H1 (cell line): ENCODE measurements at regions not wholly inside any gene's neighbourhood (a gene's known extent, or its start where the extent isn't known, plus 50 kb on each side); places are given as distances from the start of the nearest gene placed in this dataset.

Source experiments
- CTCF ChIA-PET: fragments of 300-600 bp; sonication (Branson Sonifier 250); formaldehyde crosslinking; loops from one replicate; lab custom pipeline; 2021; ENCODE audit not compliant: partially characterized antibody; lab: Charles Lee
- POLR2A ChIA-PET: fragments of 300-600 bp; sonication (Branson Sonifier 250); formaldehyde crosslinking; loops from one replicate; lab custom pipeline; 2021; ENCODE audit warnings: inconsistent platforms; ENCODE audit not compliant: partially characterized antibody; lab: Charles Lee
- DNase-seq, 2 experiments: peaks; one replicate each; pipeline versions ENCODE4 v3.0.0 to v3.0.0-alpha.2; 2010 to 2022; ENCODE audit warnings: low spot score in 2 of 2, low read depth in 1 of 2, mixed read lengths in 1 of 2
- FAIRE-seq: peaks from 2 replicates; lab custom pipeline; 2011; peaks lifted over from hg19 to GRCh38; lab: Jason Lieb, UNC
- H2AFZ ChIP-seq: 2 replicates; pipeline ENCODE4 v1.8.1; 2012; ENCODE audit warnings: low read length, inconsistent platforms
- H2AK5ac ChIP-seq: 2 replicates; pipeline ENCODE4 v1.6.1; 2013; ENCODE audit warnings: low read depth, low read length
- H2BK120ac ChIP-seq: replicated peaks from 2 replicates; pipeline ENCODE3; 2013; ENCODE audit warnings: low read depth, low read length, inconsistent platforms
- H2BK12ac ChIP-seq: 2 replicates; pipeline ENCODE4 v1.6.1; 2013; ENCODE audit warnings: low read depth, low read length
- H2BK15ac ChIP-seq: 2 replicates; pipeline ENCODE4 v1.6.1; 2013; ENCODE audit warnings: low read length
- H2BK20ac ChIP-seq: 2 replicates; pipeline ENCODE4 v1.6.1; 2013; ENCODE audit warnings: low read length
- H2BK5ac ChIP-seq: 2 replicates; pipeline ENCODE4 v1.6.1; 2013; ENCODE audit warnings: low read depth, low read length
- H3K14ac ChIP-seq: 2 replicates; pipeline ENCODE4 v1.6.1; 2013; ENCODE audit warnings: inconsistent platforms; ENCODE audit not compliant: insufficient read length
- H3K18ac ChIP-seq: 2 replicates; pipeline ENCODE4 v1.6.1; 2013; ENCODE audit warnings: low read length; ENCODE audit errors: extremely low read depth
- H3K23ac ChIP-seq: 2 replicates; pipeline ENCODE4 v1.6.1; 2013; ENCODE audit warnings: inconsistent platforms; ENCODE audit not compliant: insufficient read length
- H3K23me2 ChIP-seq: 2 replicates; pipeline ENCODE4 v1.6.1; 2013; ENCODE audit warnings: low read depth, low read length
- H3K27ac ChIP-seq: 2 replicates; pipeline ENCODE4 v1.6.1; 2011; ENCODE audit warnings: low read depth, low read length, inconsistent platforms
- H3K27me3 ChIP-seq, 4 experiments: replicated peaks in 1 of 4; 1 replicate in 1 of 4; 2 replicates in 3 of 4; pipeline versions ENCODE4 v1.6.1 to v1.8.1; 2011 to 2013; ENCODE audit warnings: low read length in 3 of 4, mild to moderate bottlenecking in 3 of 4, inconsistent platforms in 2 of 4, mixed read lengths in 2 of 4, moderate library complexity in 1 of 4; ENCODE audit not compliant: control insufficient read depth in 3 of 4, insufficient read depth in 3 of 4; ENCODE audit errors: extremely low read depth in 1 of 4
- H3K36me3 ChIP-seq, 4 experiments: 2 replicates each; pipeline versions ENCODE4 v1.6.1 to v1.8.1; 2011 to 2013; ENCODE audit warnings: mild to moderate bottlenecking in 4 of 4, low read length in 3 of 4, moderate library complexity in 2 of 4, control low read depth in 1 of 4, inconsistent platforms in 1 of 4; ENCODE audit not compliant: insufficient read depth in 4 of 4, control insufficient read depth in 2 of 4
- H3K4ac ChIP-seq: replicated peaks from 2 replicates; pipeline ENCODE3; 2013; ENCODE audit warnings: low read length, low read depth, mixed read lengths, inconsistent platforms; ENCODE audit not compliant: insufficient read length
- H3K4me1 ChIP-seq, 4 experiments: replicated peaks in 1 of 4; 1 replicate in 1 of 4; 2 replicates in 3 of 4; pipeline versions ENCODE4 v1.6.1 to v1.8.1; 2011 to 2013; ENCODE audit warnings: low read length in 3 of 4, inconsistent platforms in 2 of 4, mixed read lengths in 1 of 4; ENCODE audit not compliant: insufficient read depth in 4 of 4, control insufficient read depth in 3 of 4
- H3K4me2 ChIP-seq, 2 experiments: 2 replicates each; pipeline versions ENCODE4 v1.6.1 to v1.8.1; 2011 to 2013; ENCODE audit warnings: low read depth in 2 of 2, low read length in 2 of 2, control low read depth in 1 of 2, inconsistent platforms in 1 of 2, mild to moderate bottlenecking in 1 of 2; ENCODE audit not compliant: insufficient read depth in 1 of 2
- H3K4me3 ChIP-seq, 4 experiments: fragments of 200-600, 300-600 bp in 1 of 4; sonication (generic), shearing (Covaris generic), sonication (Bioruptor Twin) in 1 of 4; 2 replicates each; pipeline versions ENCODE4 v1.5.1 to v1.8.1; 2011 to 2016; ENCODE audit warnings: low read length in 4 of 4, low read depth in 3 of 4, control low read depth in 2 of 4, inconsistent platforms in 2 of 4, mild to moderate bottlenecking in 2 of 4, mixed read lengths in 1 of 4, moderate library complexity in 1 of 4; ENCODE audit not compliant: insufficient read depth in 2 of 4; ENCODE audit errors: extremely low read depth in 1 of 4
- H3K56ac ChIP-seq: replicated peaks from 2 replicates; pipeline ENCODE3; 2013; ENCODE audit warnings: low read depth, mild to moderate bottlenecking, mixed read lengths, low read length, inconsistent platforms; ENCODE audit not compliant: insufficient read length
- H3K79me1 ChIP-seq: 2 replicates; pipeline ENCODE4 v1.6.1; 2013; ENCODE audit warnings: low read depth, low read length, control low read depth
- H3K79me2 ChIP-seq, 2 experiments: 2 replicates each; pipeline versions ENCODE4 v1.6.1 to v1.8.1; 2012 to 2013; ENCODE audit warnings: low read length in 2 of 2, mild to moderate bottlenecking in 2 of 2, inconsistent platforms in 1 of 2; ENCODE audit not compliant: insufficient read depth in 2 of 2, control insufficient read depth in 1 of 2
- H3K9ac ChIP-seq, 4 experiments: replicated peaks in 1 of 4; 1 replicate in 1 of 4; 2 replicates in 3 of 4; pipeline versions ENCODE4 v1.6.1 to v1.8.1; 2011 to 2013; ENCODE audit warnings: low read depth in 3 of 4, low read length in 3 of 4, control low read depth in 2 of 4, mild to moderate bottlenecking in 2 of 4, moderate library complexity in 2 of 4, inconsistent platforms in 1 of 4; ENCODE audit errors: extremely low read depth in 1 of 4
- H3K9me3 ChIP-seq, 2 experiments: 2 replicates each; pipeline versions ENCODE4 v1.6.1 to v1.8.1; 2012 to 2013; ENCODE audit warnings: mild to moderate bottlenecking in 2 of 2, moderate library complexity in 2 of 2, control low read depth in 1 of 2, inconsistent platforms in 1 of 2, low read depth in 1 of 2, low read length in 1 of 2, mixed read lengths in 1 of 2; ENCODE audit not compliant: insufficient read depth in 2 of 2
- H4K20me1 ChIP-seq, 2 experiments: replicated peaks in 1 of 2; 2 replicates each; pipeline versions ENCODE3 to v1.8.1; 2011 to 2013; ENCODE audit warnings: inconsistent platforms in 2 of 2, low read length in 2 of 2, mild to moderate bottlenecking in 1 of 2; ENCODE audit not compliant: insufficient read depth in 2 of 2, control insufficient read depth in 1 of 2
- H4K5ac ChIP-seq: 2 replicates; pipeline ENCODE4 v1.6.1; 2013; ENCODE audit warnings: low read length, low read depth, mixed read lengths, inconsistent platforms; ENCODE audit not compliant: insufficient read length
- H4K8ac ChIP-seq: 2 replicates; pipeline ENCODE4 v1.8.0; 2013; ENCODE audit warnings: mild to moderate bottlenecking, moderate library complexity, low read length, inconsistent platforms; ENCODE audit not compliant: insufficient read depth; ENCODE audit errors: extremely low read depth
- H4K91ac ChIP-seq: replicated peaks from 2 replicates; pipeline ENCODE3; 2013; ENCODE audit warnings: low read length, mixed read lengths, inconsistent platforms; ENCODE audit not compliant: insufficient read length
- BRCA1 ChIP-seq: IDR thresholded peaks from 2 replicates; pipeline ENCODE4 v1.6.1; 2012; ENCODE audit warnings: low read depth, low read length, improper control_type of control experiment
- CTBP2 ChIP-seq: IDR thresholded peaks from 2 replicates; pipeline ENCODE4 v1.7.0; 2011; ENCODE audit warnings: borderline replicate concordance, mild to moderate bottlenecking, moderate library complexity, mixed read lengths, low read length; ENCODE audit not compliant: insufficient read depth, insufficient read length
- EGR1 ChIP-seq: IDR thresholded peaks from 2 replicates; pipeline ENCODE4 v1.6.1; 2011; ENCODE audit warnings: low read depth, low read length, borderline replicate concordance
- FOSL1 ChIP-seq: IDR thresholded peaks from 2 replicates; pipeline ENCODE4 v1.6.1; 2011; ENCODE audit warnings: mild to moderate bottlenecking, low read depth, low read length, moderate library complexity; ENCODE audit not compliant: insufficient read depth
- GTF2F1 ChIP-seq: IDR thresholded peaks from 2 replicates; pipeline ENCODE4 v1.6.1; 2012; ENCODE audit warnings: low read depth, low read length, improper control_type of control experiment, borderline replicate concordance
- HDAC6 ChIP-seq: IDR thresholded peaks from one replicate; pipeline ENCODE4 v1.7.1; 2012; ENCODE audit warnings: low read depth, mild to moderate bottlenecking, inconsistent platforms, low read length, moderate library complexity
- JUND ChIP-seq: IDR thresholded peaks from 2 replicates; pipeline ENCODE4 v1.6.1; 2011; ENCODE audit warnings: mild to moderate bottlenecking, improper control_type of control experiment, low read length
- KDM4A ChIP-seq: IDR thresholded peaks from one replicate; pipeline ENCODE4 v1.7.1; 2012; ENCODE audit warnings: low read depth, mild to moderate bottlenecking, moderate library complexity, low read length, inconsistent platforms; ENCODE audit not compliant: severe bottlenecking
- NANOG ChIP-seq: IDR thresholded peaks from 2 replicates; pipeline ENCODE4 v1.6.1; 2011; ENCODE audit warnings: low read length, low read depth, mild to moderate bottlenecking, inconsistent platforms; ENCODE audit not compliant: insufficient read depth, poor library complexity, severe bottlenecking
- SAP30 ChIP-seq: fragments of 300-600 bp; sonication (generic); IDR thresholded peaks from 2 replicates; pipeline ENCODE4 v1.7.1; 2012; ENCODE audit warnings: low read length, moderate library complexity, mild to moderate bottlenecking, inconsistent platforms; ENCODE audit not compliant: insufficient read depth, insufficient replicate concordance
- SIRT6 ChIP-seq: IDR thresholded peaks from one replicate; pipeline ENCODE4 v1.7.1; 2012; ENCODE audit warnings: low read length, inconsistent platforms
- SUZ12 ChIP-seq: fragments of 200-600 bp; sonication (generic); IDR thresholded peaks from 2 replicates; pipeline ENCODE4 v1.6.1; 2012; ENCODE audit warnings: mild to moderate bottlenecking, inconsistent platforms, low read length, moderate library complexity, mixed read lengths
- TAF1 ChIP-seq: IDR thresholded peaks from 2 replicates; pipeline ENCODE4 v1.6.1; 2011; ENCODE audit warnings: mild to moderate bottlenecking, low read depth, low read length
- TCF12 ChIP-seq: IDR thresholded peaks from 2 replicates; pipeline ENCODE4 v1.6.1; 2011; ENCODE audit warnings: low read depth, mild to moderate bottlenecking, low read length
- WGBS, 2 experiments: shearing (Covaris generic) in 1 of 2; methylation state at CpG; one replicate each; pipeline versions ENCODE4 v1.1.6 to v1.1.7; 2013 to 2015; ENCODE audit warnings: low lambda C conversion rate in 2 of 2, mixed read lengths in 2 of 2, inconsistent platforms in 1 of 2, low coverage in 1 of 2, missing lambda C conversion rate in 1 of 2; ENCODE audit not compliant: insufficient replicate concordance in 2 of 2, insufficient coverage in 1 of 2, insufficient read length in 1 of 2; ENCODE audit errors: extremely low coverage in 1 of 2, missing lambda C conversion rate in 1 of 2; 5-methylcytosine and 5-hydroxymethylcytosine counted together

- Histone ChIP-seq H2BK12ac (no peak overlapping the region), H3K23ac (no peak overlapping the region), H2AK5ac (no peak overlapping the region), H2BK5ac (no peak overlapping the region), H3K14ac (no peak overlapping the region), H3K27me3 (no peaks in the 10 kb centered on the region), H3K79me1 (no peaks in the 10 kb centered on the region), H4K8ac (no peak overlapping the region), H3K27ac (no peak overlapping the region), H3K23me2 (no peaks in the 10 kb centered on the region), H2AFZ (0 out of 2 replicates have a peak overlapping the region, but pooled peaks have one; percentile 45), H3K4ac (no peak overlapping the region), H3K4me1 (no peaks in the 10 kb centered on the region), H3K4me2 (no peak overlapping the region), H3K4me3 (no peak overlapping the region), H3K9ac (no peak overlapping the region), H3K9me3 (no peaks in the 10 kb centered on the region), H3K36me3 (no peaks in the 10 kb centered on the region), H3K79me2 (no peaks in the 10 kb centered on the region), H3K56ac (no peak overlapping the region), H4K20me1 (no peaks in the 10 kb centered on the region), H4K91ac (no peak overlapping the region), H2BK20ac (no peak overlapping the region), H2BK120ac (no peak overlapping the region), H3K18ac (no peak overlapping the region), H4K5ac (no peak overlapping the region), H2BK15ac (no peak overlapping the region)
- DNase-seq (no peak), FAIRE-seq (no peak)
- POLR2A ChIA-PET, result no interaction called here
- 88% methylated on average over 2 of the region's 2 CpGs; no CpG with 5 or more reads in 1 of the 2 experiments for WGBS, 2 experiments
- CTCF ChIA-PET, result interaction anchor here (0.7 to 0.8 kb wide), 2 partner anchors 11 to 1189 kb away, joined by 3 read pairs; no protein-coding TSS in a partner anchor
- TF ChIP-seq FOSL1, result no peak
- no peak for TF ChIP-seq SAP30
- TF ChIP-seq GTF2F1, result no peak
- no peak for TF ChIP-seq BRCA1
- no peak for TF ChIP-seq EGR1
- no peak for TF ChIP-seq KDM4A
- TF ChIP-seq NANOG, result no peak
- TF ChIP-seq TAF1, result no peak
- TF ChIP-seq HDAC6, result no peak
- no peak for TF ChIP-seq SIRT6
- TF ChIP-seq TCF12, result no peak
- no peak for TF ChIP-seq CTBP2
- TF ChIP-seq JUND, result no peak
- no peak for TF ChIP-seq SUZ12
Observed at GRCh38 chr20:16194617-16195360, 378.5 kb downstream of the KIF16B start.
